Neural crest cell (in vitro differentiated cells): ENCODE measurements at regions not wholly inside any gene's neighbourhood (a gene's known extent, or its start where the extent isn't known, plus 50 kb on each side); places are given as distances from the start of the nearest gene placed in this dataset.

ENCODE experiments used
- DNase-seq: peaks from one replicate; pipeline ENCODE4 v3.0.0; 2021; ENCODE audit warnings: low read depth, mixed read lengths, low spot score
- H3K27ac Mint-ChIP-seq: one replicate; pipeline ENCODE4 v1.8.0; 2021; ENCODE audit warnings: mild to moderate bottlenecking, mixed read lengths; ENCODE audit not compliant: unreplicated experiment
- H3K27me3 Mint-ChIP-seq: 2 replicates; pipeline ENCODE4 v1.8.0; 2021; ENCODE audit warnings: low read depth, mild to moderate bottlenecking, mixed read lengths
- H3K36me3 Mint-ChIP-seq: 2 replicates; pipeline ENCODE4 v1.8.0; 2021; ENCODE audit warnings: low read depth, mild to moderate bottlenecking, mixed read lengths
- H3K4me1 Mint-ChIP-seq: 2 replicates; pipeline ENCODE4 v1.8.0; 2021; ENCODE audit warnings: mixed read lengths
- H3K4me3 Mint-ChIP-seq: one replicate; pipeline ENCODE4 v1.8.0; 2021; ENCODE audit warnings: mild to moderate bottlenecking, mixed read lengths
- H3K9me3 Mint-ChIP-seq: 2 replicates; pipeline ENCODE4 v1.8.0; 2021; ENCODE audit warnings: mixed read lengths
- CTCF ChIP-seq: fragments of 200-600 bp; sonication (generic); conservative IDR thresholded peaks from 2 replicates; pipeline ENCODE4 v1.5.0; 2021; ENCODE audit warnings: antibody characterized with exemption, mild to moderate bottlenecking

GRCh38 chr9:30116673-30117217 is 2267.7 kb upstream of the ACO1 start:
- no peak for TF ChIP-seq CTCF
- H3K4me1 Mint-ChIP-seq, result no peaks in the 10 kb centered on the region
- no peak for DNase-seq
- no peaks in the 10 kb centered on the region for H3K36me3 Mint-ChIP-seq
- no peaks in the 10 kb centered on the region for H3K27me3 Mint-ChIP-seq
- no peak overlapping the region for H3K27ac Mint-ChIP-seq
- H3K4me3 Mint-ChIP-seq, result no peak overlapping the region
- H3K9me3 Mint-ChIP-seq, result peaks cover 2% of the 10 kb centered on the region

GRCh38 chr9:30120666-30121065 is 2263.8 kb upstream of the ACO1 start:
- peaks cover under 1% of the 10 kb centered on the region for H3K9me3 Mint-ChIP-seq
- DNase-seq, result no peak
- H3K4me1 Mint-ChIP-seq, result no peaks in the 10 kb centered on the region
- H3K27me3 Mint-ChIP-seq, result no peaks in the 10 kb centered on the region
- H3K27ac Mint-ChIP-seq, result no peak overlapping the region
- TF ChIP-seq CTCF, result no peak
- no peaks in the 10 kb centered on the region for H3K36me3 Mint-ChIP-seq
- H3K4me3 Mint-ChIP-seq, result no peak overlapping the region

- no peak for DNase-seq
- Mint-ChIP-seq H3K36me3 (no peaks in the 10 kb centered on the region), H3K27me3 (no peaks in the 10 kb centered on the region), H3K4me1 (no peaks in the 10 kb centered on the region), H3K4me3 (no peak overlapping the region), H3K9me3 (no peaks in the 10 kb centered on the region), H3K27ac (no peak overlapping the region)
- no peak for TF ChIP-seq CTCF
These were observed 2262.8 kb upstream of the ACO1 start for GRCh38 chr9:30121611-30122010.

GRCh38 chr9:30125881-30126280 is 2258.6 kb upstream of the ACO1 start:
- Mint-ChIP-seq H3K4me1 (no peaks in the 10 kb centered on the region), H3K36me3 (no peaks in the 10 kb centered on the region), H3K4me3 (no peak overlapping the region), H3K27ac (no peak overlapping the region), H3K9me3 (no peaks in the 10 kb centered on the region), H3K27me3 (no peaks in the 10 kb centered on the region)
- no peak for TF ChIP-seq CTCF
- no peak for DNase-seq

GRCh38 chr9:30127371-30127770 is 2257.1 kb upstream of the ACO1 start:
- no peak overlapping the region for H3K4me3 Mint-ChIP-seq
- TF ChIP-seq CTCF, result no peak
- no peak overlapping the region for H3K27ac Mint-ChIP-seq
- DNase-seq, result no peak
- H3K27me3 Mint-ChIP-seq, result no peaks in the 10 kb centered on the region
- H3K9me3 Mint-ChIP-seq, result no peaks in the 10 kb centered on the region
- H3K36me3 Mint-ChIP-seq, result no peaks in the 10 kb centered on the region
- no peaks in the 10 kb centered on the region for H3K4me1 Mint-ChIP-seq

- no peaks in the 10 kb centered on the region for H3K4me1 Mint-ChIP-seq
- peaks cover 3% of the 10 kb centered on the region for H3K9me3 Mint-ChIP-seq
- H3K36me3 Mint-ChIP-seq, result no peaks in the 10 kb centered on the region
- H3K27me3 Mint-ChIP-seq, result no peaks in the 10 kb centered on the region
- no peak for TF ChIP-seq CTCF
- H3K4me3 Mint-ChIP-seq, result no peak overlapping the region
- no peak overlapping the region for H3K27ac Mint-ChIP-seq
- no peak for DNase-seq
These were observed 2244.0 kb upstream of the ACO1 start for GRCh38 chr9:30140407-30140806.
